HL-60 (cell line): ENCODE measurements at regions not wholly inside any gene's neighbourhood (a gene's known extent, or its start where the extent isn't known, plus 50 kb on each side); places are given as distances from the start of the nearest gene placed in this dataset.
A peak's percentile ranks its signal among the peaks of the same experiment; 100 is the strongest.

Experiments
- DNase-seq, 2 experiments: peaks; one replicate each; pipeline ENCODE4 v3.0.0-alpha.2; 2010 to 2020; ENCODE audit warnings: low read depth in 1 of 2, low spot score in 1 of 2
- H3K27ac ChIP-seq: fragments of 250-450 bp; sonication (Bioruptor Pico); replicated peaks from 2 replicates; pipeline ENCODE4 v1.5.1; 2020; ENCODE audit warnings: mild to moderate bottlenecking, moderate library complexity
- H3K27me3 ChIP-seq: fragments of 250-450 bp; sonication (Bioruptor Pico); 2 replicates; pipeline ENCODE4 v1.5.1; 2021; ENCODE audit warnings: mild to moderate bottlenecking, moderate library complexity; ENCODE audit not compliant: insufficient read depth, poor library complexity, severe bottlenecking
- H3K4me3 ChIP-seq: replicated peaks from 2 replicates; pipeline ENCODE4 v1.5.1; 2011; ENCODE audit warnings: mild to moderate bottlenecking, control low read depth, low read length; ENCODE audit not compliant: insufficient read depth
- CTCF ChIP-seq: IDR thresholded peaks from one replicate; pipeline ENCODE4 v1.5.1; 2011; ENCODE audit warnings: low read length, control low read depth, inconsistent platforms; ENCODE audit not compliant: insufficient read depth
- GABPA ChIP-seq: IDR thresholded peaks from 2 replicates; pipeline ENCODE4 v1.6.1; 2012; ENCODE audit warnings: low read depth
- POLR2AphosphoS5 ChIP-seq: IDR thresholded peaks from 2 replicates; pipeline ENCODE4 v1.6.1; 2012; ENCODE audit warnings: low read depth
- REST ChIP-seq: IDR thresholded peaks from 2 replicates; pipeline ENCODE4 v1.6.1; 2012; ENCODE audit warnings: low read depth; ENCODE audit not compliant: insufficient replicate concordance
- SPI1 ChIP-seq: IDR thresholded peaks from 2 replicates; pipeline ENCODE4 v1.6.1; 2012; ENCODE audit warnings: low read depth, mild to moderate bottlenecking, borderline replicate concordance

GRCh38 chr10:44051091-44051490, 333.8 kb downstream of the CXCL12 start:
- H3K4me3 ChIP-seq, result no peak overlapping the region
- peaks cover 8% of the 10 kb centered on the region for H3K27me3 ChIP-seq
- no peak for TF ChIP-seq REST
- TF ChIP-seq CTCF, result no peak
- TF ChIP-seq POLR2AphosphoS5, result no peak
- no peak overlapping the region for H3K27ac ChIP-seq
- no peak for DNase-seq

GRCh38 chr10:44049301-44050015, 335.4 kb downstream of the CXCL12 start:
- Histone ChIP-seq H3K27me3 (peaks cover 8% of the 10 kb centered on the region), H3K27ac (no peak overlapping the region), H3K4me3 (no peak overlapping the region)
- DNase-seq, result no peak
- TF ChIP-seq GABPA, result no peak
- no peak for TF ChIP-seq POLR2AphosphoS5
- TF ChIP-seq REST, result no peak
- TF ChIP-seq CTCF, result no peak
- TF ChIP-seq SPI1, result no peak

- Histone ChIP-seq H3K27ac (no peak overlapping the region), H3K4me3 (no peak overlapping the region), H3K27me3 (peaks cover 8% of the 10 kb centered on the region)
- TF ChIP-seq GABPA (no peak), CTCF (no peak), REST (no peak), SPI1 (no peak), POLR2AphosphoS5 (no peak)
- peak in 1 of 2 experiments; percentile 14 for DNase-seq
Observed at GRCh38 chr10:44047361-44047760, 337.5 kb downstream of the CXCL12 start.
